ENCODE measurements at regions not wholly inside any gene's neighbourhood (a gene's known extent, or its start where the extent isn't known, plus 50 kb on each side); places are given as distances from the start of the nearest gene placed in this dataset.

- in situ Hi-C loops (cut with MboI; ENCODE audit: low sequenced_read_pairs) = no loop called here
Observed at GRCh38 chr13:27014406-27015359, 156.9 kb downstream of the USP12 start.

DNA sequence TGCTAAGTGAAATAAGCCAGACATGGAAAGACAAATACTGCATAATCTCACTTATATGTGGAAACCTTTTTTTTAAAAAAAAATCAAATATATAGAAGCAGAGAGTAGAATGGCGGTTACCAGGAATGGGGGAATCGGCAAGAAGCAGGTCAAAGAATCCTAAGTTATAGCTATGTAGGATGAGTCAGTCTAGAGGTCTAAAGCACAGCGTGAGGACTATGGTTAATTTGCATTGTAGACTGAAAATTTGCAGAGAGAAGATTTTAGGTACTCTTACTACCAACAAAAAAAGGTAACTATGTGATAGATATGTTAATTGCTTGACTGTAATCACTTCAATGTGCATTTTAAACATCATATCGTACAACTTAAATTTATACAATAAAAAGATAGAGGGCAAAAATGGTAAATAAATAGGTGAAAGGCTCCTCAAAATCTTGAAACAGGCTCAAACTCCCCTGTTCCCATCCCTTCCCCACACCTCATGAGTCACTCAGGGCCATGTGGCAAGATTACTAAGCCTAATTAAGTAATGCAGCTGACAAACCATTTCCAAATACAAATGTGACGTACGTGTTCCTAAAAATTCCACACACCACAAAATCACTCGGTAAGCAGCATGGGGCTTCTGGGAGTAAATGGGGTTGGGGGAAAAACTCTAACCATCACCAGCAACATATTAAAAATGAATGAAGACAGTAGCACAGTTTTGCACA is 159.0 kb downstream of the USP12 start:
- in situ Hi-C loops (cut with MboI; ENCODE audit: low sequenced_read_pairs) = no loop called here

DNA sequence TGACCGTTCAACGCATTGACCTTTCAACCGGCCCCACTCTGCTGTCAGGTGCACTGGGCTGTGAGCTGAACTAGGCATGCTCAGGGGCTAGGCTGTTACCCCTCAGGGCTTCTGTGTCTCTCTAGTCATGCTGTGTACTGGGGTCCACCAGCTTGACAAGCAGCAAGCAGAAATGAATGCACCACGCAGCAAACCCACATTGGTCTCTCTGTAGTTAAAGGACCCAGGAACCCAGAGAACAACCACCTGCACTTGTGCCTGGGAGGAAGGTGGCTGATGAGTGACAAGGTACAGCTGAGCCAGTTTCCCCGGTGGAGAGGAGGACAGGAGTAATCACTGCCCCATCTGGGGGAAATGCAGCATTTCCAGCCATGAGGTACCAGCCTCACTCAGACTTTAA is 159.9 kb downstream of the USP12 start:
- in situ Hi-C loops (cut with MboI; ENCODE audit: low sequenced_read_pairs) = no loop called here

DNA sequence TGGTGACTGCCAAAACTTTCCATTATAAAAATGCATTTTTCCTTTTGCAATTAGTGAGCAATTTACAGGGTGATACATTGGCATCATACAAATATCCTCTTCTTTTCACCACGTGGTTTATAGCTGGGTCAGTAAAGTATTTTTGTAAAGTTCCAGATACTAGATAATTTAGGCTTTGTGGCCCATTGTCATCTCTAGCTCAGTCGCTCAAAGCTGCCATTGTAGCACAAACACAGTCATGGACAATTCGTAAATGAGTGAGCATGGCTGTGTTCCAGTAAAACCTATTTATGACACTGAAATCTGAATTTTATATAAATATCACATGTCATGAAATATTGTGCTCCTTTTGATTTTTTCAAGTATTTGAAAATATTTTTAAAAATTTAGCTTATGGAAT is 162.9 kb downstream of the USP12 start:
- in situ Hi-C loops (cut with MboI; ENCODE audit: low sequenced_read_pairs) = no loop called here

DNA sequence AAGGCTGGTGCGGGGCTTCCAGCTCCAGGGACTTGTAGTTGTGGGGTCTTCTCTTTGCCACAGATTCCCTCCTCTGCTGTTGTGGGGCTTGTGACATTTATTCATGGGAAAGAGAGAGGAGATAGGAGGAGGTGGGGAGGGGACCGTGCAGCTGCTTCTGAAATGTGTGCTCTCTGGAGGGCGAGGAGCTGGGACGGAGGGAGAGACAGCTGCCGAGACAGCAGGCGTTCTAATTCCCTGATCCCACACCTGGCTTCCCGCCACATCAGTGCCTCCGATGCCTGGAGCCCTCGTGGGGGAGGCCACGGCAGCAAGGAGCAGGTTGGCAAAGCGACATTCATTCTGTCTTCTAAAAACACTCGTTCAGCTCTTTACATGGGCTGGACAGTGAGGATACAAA is 164.4 kb downstream of the USP12 start:
- in situ Hi-C loops (cut with MboI; ENCODE audit: low sequenced_read_pairs) = no loop called here

DNA sequence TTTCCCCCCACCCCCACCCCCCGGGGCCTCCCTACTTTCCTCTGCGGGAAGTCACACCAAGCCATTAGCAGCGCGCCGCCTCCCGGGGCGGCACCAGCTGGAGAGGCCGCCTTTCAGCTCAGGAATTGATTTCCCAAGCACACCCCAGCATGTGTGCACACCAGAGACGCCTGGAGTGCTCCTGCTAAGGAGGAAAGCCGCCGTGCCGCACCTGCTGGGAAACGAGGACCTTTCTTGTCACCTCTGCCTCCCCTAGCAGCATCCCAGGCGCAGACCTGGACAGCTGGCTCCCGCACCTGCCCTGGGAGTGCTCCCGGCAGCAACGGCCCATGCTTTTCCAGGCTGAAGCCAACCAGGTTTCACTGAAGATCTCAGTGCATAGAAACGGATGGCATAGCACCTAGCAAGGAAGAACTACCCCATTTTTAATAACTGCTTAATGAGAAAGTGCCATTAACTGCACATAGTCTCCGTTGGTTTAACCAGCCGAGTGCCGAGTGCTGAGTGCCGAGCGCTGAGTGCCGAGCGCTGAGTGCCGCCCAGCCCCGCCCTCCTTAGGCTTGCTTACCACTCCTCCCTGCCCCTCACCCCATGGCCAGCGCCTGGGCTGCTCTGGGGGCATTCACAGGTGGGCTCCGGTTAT is 165.0 kb downstream of the USP12 start:
- in situ Hi-C loops (cut with MboI; ENCODE audit: low sequenced_read_pairs) = no loop called here

GRCh38 chr13:27005976-27006518 is 165.6 kb downstream of the USP12 start:
- in situ Hi-C loops (cut with MboI; ENCODE audit: low sequenced_read_pairs) = no loop called here

GRCh38 chr13:27005556-27005955 is 166.1 kb downstream of the USP12 start:
- in situ Hi-C loops (cut with MboI; ENCODE audit: low sequenced_read_pairs) = no loop called here

DNA sequence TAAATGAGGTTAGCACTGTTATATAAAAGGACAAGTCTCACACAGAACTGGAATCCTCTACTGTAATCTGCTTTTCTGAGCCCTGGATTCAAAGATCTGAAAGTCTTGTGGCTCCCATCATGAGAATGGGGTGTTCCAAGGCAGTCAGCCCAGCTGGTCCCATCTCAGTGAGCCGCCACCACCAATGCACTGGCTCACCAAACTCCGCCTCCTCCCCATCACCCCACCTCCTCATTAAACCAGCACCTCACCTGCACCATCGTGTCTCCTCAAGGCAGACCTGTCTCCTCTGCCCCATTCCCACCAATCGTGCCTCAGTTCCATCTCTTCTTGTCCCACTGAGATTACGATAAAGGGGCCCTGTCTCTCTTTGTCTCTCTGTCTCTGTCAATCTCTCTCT is 166.7 kb downstream of the USP12 start:
- in situ Hi-C loops (cut with MboI; ENCODE audit: low sequenced_read_pairs) = no loop called here

- in situ Hi-C loops (cut with MboI; ENCODE audit: low sequenced_read_pairs) = no loop called here
Observed at GRCh38 chr13:27004326-27004725, 167.3 kb downstream of the USP12 start.

- in situ Hi-C loops (cut with MboI; ENCODE audit: low sequenced_read_pairs) = no loop called here
Observed at GRCh38 chr13:27001705-27002104, 169.9 kb downstream of the USP12 start.

GRCh38 chr13:27000686-27001085 is 170.9 kb downstream of the USP12 start:
- in situ Hi-C loops (cut with MboI; ENCODE audit: low sequenced_read_pairs) = no loop called here

DNA sequence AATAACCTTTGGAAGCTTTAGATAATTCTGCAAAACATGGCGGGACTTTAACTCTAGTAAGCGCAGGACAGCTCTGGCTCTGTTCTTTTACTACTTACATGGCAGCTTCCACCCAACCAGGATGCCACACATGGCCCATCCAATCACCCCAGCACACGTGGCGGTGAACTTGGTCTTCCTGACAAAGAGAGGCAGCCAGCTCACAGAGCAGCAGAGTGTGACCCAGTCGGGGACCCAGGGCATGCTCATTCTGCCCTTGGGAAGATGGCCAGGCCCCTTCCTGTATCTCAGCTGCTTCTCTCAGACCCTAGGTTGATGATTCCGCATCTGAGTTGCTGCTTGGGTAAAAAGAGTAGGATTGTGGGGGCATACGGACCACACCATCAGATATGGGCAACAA is 172.1 kb downstream of the USP12 start:
- in situ Hi-C loops (cut with MboI; ENCODE audit: low sequenced_read_pairs) = no loop called here

DNA sequence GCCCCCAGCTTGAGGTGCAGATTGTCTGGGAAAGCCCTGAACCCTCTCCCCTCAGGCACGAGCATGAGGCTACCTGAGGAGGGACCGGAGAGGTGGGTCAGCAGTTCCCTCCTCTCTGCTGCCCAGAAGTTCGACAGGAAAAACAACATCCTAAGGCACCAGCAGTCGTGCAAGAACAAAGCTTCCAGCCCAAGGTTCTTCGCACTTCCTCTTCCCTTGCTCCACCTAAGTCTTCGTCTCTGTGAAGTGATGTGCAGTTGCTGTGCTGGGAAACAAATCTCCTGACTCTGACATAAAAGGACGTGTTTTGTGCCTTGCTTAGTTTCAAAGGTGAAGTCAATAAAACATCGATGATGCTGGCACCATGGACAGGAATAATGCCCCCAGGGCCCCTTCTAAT is 173.3 kb downstream of the USP12 start:
- in situ Hi-C loops (cut with MboI; ENCODE audit: low sequenced_read_pairs) = no loop called here

DNA sequence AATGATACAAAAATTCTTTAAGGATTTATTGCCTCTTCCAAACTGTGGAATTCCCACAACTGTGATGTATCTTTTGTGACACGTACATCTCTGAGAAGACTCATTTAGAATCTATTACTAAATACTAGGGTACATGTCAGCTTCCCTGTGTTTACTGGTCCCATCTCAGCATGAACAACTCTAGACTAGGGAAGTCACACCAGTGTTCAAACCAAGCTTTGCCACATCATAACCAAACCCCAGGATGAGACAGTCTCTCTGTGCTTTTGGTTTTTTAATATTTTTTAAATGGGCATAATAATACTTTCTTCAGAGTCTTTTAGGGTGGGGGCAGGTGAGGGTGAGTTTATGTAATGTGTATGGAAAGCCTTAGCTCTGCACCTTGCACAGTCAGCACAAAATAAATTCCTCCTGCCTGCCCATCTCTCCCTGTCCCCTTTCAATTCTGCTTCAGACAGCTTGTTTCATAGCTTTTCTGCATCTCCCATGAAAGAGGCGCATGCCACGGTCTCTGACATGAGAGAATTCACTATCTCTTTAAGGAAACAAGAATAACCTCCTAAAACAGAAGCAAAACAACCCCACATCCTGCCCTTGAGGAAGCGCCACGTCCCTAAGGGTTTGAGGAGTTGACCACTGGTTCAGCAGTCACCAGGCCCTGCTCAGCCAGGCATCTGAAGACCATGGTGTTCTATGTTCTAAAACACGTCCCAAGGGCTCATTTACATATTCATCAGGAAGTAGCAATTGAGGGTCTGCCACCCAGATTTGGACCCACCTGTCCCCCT is 174.5 kb downstream of the USP12 start:
- in situ Hi-C loops (cut with MboI; ENCODE audit: low sequenced_read_pairs) = no loop called here

DNA sequence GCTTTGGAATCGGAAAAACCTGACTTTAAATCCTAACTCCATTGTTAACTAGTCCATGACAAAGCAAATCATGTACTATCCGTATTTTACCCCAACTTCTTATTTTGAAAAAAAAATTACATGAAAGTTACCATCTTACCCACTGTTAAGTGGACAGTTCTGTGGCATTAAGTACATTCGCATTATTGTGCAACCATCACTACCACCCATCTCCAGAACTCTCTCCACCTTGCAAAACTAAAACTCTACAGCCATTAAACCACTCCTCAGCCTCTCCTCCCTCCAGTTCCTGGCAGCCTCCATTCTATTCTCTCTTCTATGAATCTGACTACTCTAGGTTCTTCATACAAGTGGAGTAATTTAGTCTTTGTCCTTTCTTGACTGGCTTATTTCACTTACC is 176.5 kb downstream of the USP12 start:
- in situ Hi-C loops (cut with MboI; ENCODE audit: low sequenced_read_pairs) = no loop called here

- in situ Hi-C loops (cut with MboI; ENCODE audit: low sequenced_read_pairs) = no loop called here
Observed at GRCh38 chr13:26993780-26994179, 177.8 kb downstream of the USP12 start.

GRCh38 chr13:26992951-26993719 is 178.5 kb downstream of the USP12 start:
- in situ Hi-C loops (cut with MboI; ENCODE audit: low sequenced_read_pairs) = no loop called here

- in situ Hi-C loops (cut with MboI; ENCODE audit: low sequenced_read_pairs) = no loop called here
Observed at GRCh38 chr13:26991508-26992181, 180.0 kb downstream of the USP12 start.
